ENCODE measurements at regions not wholly inside any gene's neighbourhood (a gene's known extent, or its start where the extent isn't known, plus 50 kb on each side); places are given as distances from the start of the nearest gene placed in this dataset.

GRCh38 chr14:84770030-84770429 lies 759.9 kb upstream of the FLRT2 start:
- no peaks in the 10 kb centered on the region for H3K36me3 ChIP-seq
- no peak overlapping the region for H3K27ac ChIP-seq
- no peak overlapping the region for H3K4me3 ChIP-seq
- intact Hi-C loops (cut with DNase I), result no loop called here
- no peak for DNase-seq
- no peak for ATAC-seq
- no peaks in the 10 kb centered on the region for H3K27me3 ChIP-seq
- no peaks in the 10 kb centered on the region for H3K4me1 ChIP-seq
- TF ChIP-seq, protein P1, sequence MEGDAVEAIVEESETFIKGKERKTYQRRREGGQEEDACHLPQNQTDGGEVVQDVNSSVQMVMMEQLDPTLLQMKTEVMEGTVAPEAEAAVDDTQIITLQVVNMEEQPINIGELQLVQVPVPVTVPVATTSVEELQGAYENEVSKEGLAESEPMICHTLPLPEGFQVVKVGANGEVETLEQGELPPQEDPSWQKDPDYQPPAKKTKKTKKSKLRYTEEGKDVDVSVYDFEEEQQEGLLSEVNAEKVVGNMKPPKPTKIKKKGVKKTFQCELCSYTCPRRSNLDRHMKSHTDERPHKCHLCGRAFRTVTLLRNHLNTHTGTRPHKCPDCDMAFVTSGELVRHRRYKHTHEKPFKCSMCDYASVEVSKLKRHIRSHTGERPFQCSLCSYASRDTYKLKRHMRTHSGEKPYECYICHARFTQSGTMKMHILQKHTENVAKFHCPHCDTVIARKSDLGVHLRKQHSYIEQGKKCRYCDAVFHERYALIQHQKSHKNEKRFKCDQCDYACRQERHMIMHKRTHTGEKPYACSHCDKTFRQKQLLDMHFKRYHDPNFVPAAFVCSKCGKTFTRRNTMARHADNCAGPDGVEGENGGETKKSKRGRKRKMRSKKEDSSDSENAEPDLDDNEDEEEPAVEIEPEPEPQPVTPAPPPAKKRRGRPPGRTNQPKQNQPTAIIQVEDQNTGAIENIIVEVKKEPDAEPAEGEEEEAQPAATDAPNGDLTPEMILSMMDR (IDR thresholded peaks at IDR 0.05), result no peak
- peaks cover 10% of the 10 kb centered on the region for H3K9me3 ChIP-seq

DNA sequence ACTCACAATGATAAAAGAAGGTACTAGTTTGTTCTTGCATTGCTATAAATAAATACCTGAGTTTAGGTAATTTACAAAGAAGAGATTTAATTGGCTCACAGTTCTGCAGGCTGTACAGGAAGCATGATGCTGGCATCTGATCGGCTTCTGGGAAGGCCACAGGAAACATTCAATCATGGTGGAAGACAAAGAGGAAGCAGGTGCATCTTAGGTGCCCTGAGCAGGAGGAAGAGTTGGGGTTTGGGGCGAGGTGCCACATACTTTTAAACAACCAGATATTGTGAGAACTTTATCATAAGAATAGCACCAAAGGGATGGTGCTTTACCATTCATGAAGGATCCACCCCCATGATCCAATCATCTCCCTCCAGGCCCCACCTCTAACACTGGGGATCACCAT lies 752.6 kb upstream of the FLRT2 start:
- Histone ChIP-seq H3K9me3 (no peaks in the 10 kb centered on the region), H3K36me3 (no peaks in the 10 kb centered on the region), H3K4me1 (no peaks in the 10 kb centered on the region), H3K4me3 (no peak overlapping the region), H3K27me3 (no peaks in the 10 kb centered on the region), H3K27ac (no peak overlapping the region)
- intact Hi-C loops (cut with DNase I), result no loop called here
- ATAC-seq (no peak), DNase-seq (no peak)
- TF ChIP-seq, protein P1 (IDR thresholded peaks at IDR 0.05), result no peak

DNA sequence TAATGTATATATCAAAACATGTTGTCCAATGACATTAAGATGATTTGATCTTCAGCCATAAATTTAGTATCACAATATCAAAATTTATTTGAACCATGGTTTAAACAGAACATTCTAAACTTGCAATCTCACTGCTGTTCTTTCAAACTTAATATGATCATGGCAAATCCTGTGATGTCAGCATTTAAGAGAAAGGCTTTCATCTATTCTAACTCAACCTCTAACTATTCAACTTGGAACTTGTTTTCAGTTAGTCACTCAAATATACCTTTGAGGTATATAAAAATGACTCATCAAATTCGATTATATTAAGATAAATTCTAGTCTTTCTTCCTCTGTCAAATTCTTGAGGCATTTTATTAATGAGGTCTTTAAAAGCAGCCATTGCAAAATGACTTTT lies 747.0 kb upstream of the FLRT2 start:
- TF ChIP-seq, protein P1 (IDR thresholded peaks at IDR 0.05), result no peak
- no peak for ATAC-seq
- no peaks in the 10 kb centered on the region for H3K27me3 ChIP-seq
- H3K27ac ChIP-seq, result no peak overlapping the region
- intact Hi-C loops (cut with DNase I), result no loop called here
- DNase-seq, result no peak
- no peak overlapping the region for H3K4me3 ChIP-seq
- no peaks in the 10 kb centered on the region for H3K4me1 ChIP-seq
- no peaks in the 10 kb centered on the region for H3K9me3 ChIP-seq
- H3K36me3 ChIP-seq, result no peaks in the 10 kb centered on the region

DNA sequence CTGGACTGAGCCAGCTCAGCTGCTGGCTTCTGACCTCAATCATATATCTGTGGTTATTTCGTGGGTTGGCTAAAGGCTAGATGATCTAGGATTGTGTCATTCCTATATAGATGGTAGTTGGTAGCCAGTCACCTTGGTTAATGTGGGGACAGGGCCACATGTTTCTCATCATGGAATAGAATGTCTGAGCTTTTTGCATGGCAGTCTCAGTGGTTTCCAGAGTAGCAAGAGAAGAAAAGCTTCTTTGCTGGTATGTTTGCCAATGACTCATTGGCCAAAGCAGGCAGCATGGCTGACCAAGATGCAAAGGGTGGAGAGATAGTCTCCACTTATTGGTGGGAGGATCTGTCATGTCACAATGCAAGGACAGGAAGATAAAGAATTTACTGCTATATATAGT lies 746.4 kb upstream of the FLRT2 start:
- Histone ChIP-seq H3K27me3 (no peaks in the 10 kb centered on the region), H3K36me3 (no peaks in the 10 kb centered on the region), H3K9me3 (no peaks in the 10 kb centered on the region), H3K27ac (no peak overlapping the region), H3K4me3 (no peak overlapping the region), H3K4me1 (no peaks in the 10 kb centered on the region)
- intact Hi-C loops (cut with DNase I), result no loop called here
- ATAC-seq (no peak), DNase-seq (no peak)
- TF ChIP-seq, protein P1 (IDR thresholded peaks at IDR 0.05), result no peak

GRCh38 chr14:84785996-84786395 lies 743.9 kb upstream of the FLRT2 start:
- intact Hi-C loops (cut with DNase I), result no loop called here
- TF ChIP-seq, protein P1 (IDR thresholded peaks at IDR 0.05), result no peak
- H3K9me3 ChIP-seq, result no peaks in the 10 kb centered on the region
- no peaks in the 10 kb centered on the region for H3K4me1 ChIP-seq
- DNase-seq, result no peak
- ATAC-seq, result no peak
- H3K27me3 ChIP-seq, result no peaks in the 10 kb centered on the region
- H3K4me3 ChIP-seq, result no peak overlapping the region
- no peaks in the 10 kb centered on the region for H3K36me3 ChIP-seq
- H3K27ac ChIP-seq, result no peak overlapping the region

DNA sequence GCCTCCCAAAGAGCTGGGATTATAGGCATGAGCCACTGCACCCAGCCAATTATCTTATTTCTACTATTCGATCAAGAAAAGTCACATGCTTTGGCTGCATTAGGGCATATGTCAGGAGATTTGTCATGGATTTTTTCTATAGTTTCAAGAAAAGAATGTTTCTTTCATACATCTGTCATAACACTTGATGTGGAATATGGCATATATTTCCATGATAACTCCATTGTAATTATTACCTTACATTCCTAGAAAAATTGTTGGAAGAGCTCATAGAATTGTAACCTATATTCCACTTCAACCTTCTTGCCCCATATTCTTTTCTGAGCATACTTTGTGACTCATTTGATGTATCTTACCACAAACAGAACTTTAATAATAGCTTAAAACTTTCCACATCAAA lies 740.9 kb upstream of the FLRT2 start:
- no peak overlapping the region for H3K4me3 ChIP-seq
- no peaks in the 10 kb centered on the region for H3K36me3 ChIP-seq
- TF ChIP-seq, protein P1 (IDR thresholded peaks at IDR 0.05), result no peak
- H3K4me1 ChIP-seq, result no peaks in the 10 kb centered on the region
- H3K9me3 ChIP-seq, result no peaks in the 10 kb centered on the region
- no peak overlapping the region for H3K27ac ChIP-seq
- H3K27me3 ChIP-seq, result no peaks in the 10 kb centered on the region
- no peak for ATAC-seq
- DNase-seq, result no peak
- intact Hi-C loops (cut with DNase I), result no loop called here
